Fibroblast of mammary gland (primary cell): ENCODE measurements at regions not wholly inside any gene's neighbourhood (a gene's known extent, or its start where the extent isn't known, plus 50 kb on each side); places are given as distances from the start of the nearest gene placed in this dataset.

ENCODE experiments used
- DNase-seq: peaks from one replicate; pipeline ENCODE4 v3.0.0-alpha.2; 2010; ENCODE audit warnings: low read depth
- H3K4me3 ChIP-seq: 2 replicates; pipeline ENCODE4 v1.5.1; 2011; ENCODE audit warnings: low read depth, mild to moderate bottlenecking, low read length, moderate library complexity; ENCODE audit not compliant: control insufficient read depth
- CTCF ChIP-seq: conservative IDR thresholded peaks from 2 replicates; pipeline ENCODE4 v1.5.1; 2011; ENCODE audit warnings: low read depth, low read length, inconsistent platforms; ENCODE audit not compliant: control insufficient read depth, insufficient read depth

GRCh38 chr7:149552799-149553198 lies 55.2 kb upstream of the ZNF746 start:
- H3K4me3 ChIP-seq = no peak overlapping the region
- DNase-seq = no peak
- no peak for TF ChIP-seq CTCF
